ENCODE measurements at regions not wholly inside any gene's neighbourhood (a gene's known extent, or its start where the extent isn't known, plus 50 kb on each side); places are given as distances from the start of the nearest gene placed in this dataset.

- TF ChIP-seq EP300 (IDR thresholded peaks at IDR 0.05): no peak
- TF ChIP-seq POLR2A (IDR thresholded peaks at IDR 0.05): no peak
- no peak for TF ChIP-seq CTCF (IDR thresholded peaks at IDR 0.05)
- TF ChIP-seq POLR2AphosphoS5 (IDR thresholded peaks at IDR 0.05): no peak
Observed at GRCh38 chr3:180265551-180265950, 228.8 kb upstream of the PEX5L start.

Measured in suprapubic skin (tissue), 4 donors.